Right lobe of liver (tissue), 6 donors: ENCODE measurements at regions not wholly inside any gene's neighbourhood (a gene's known extent, or its start where the extent isn't known, plus 50 kb on each side); places are given as distances from the start of the nearest gene placed in this dataset.

ENCODE experiments used
- ATAC-seq, 4 donors: fragments of 200-7000 bp; cut with Tn5 transposase; one replicate each; pipeline ENCODE4 v1.9.1; 2020; ENCODE audit warnings: mild to moderate bottlenecking in 4 of 4, moderate library complexity in 4 of 4
- DNase-seq, 3 donors: peaks; one replicate each; pipeline ENCODE4 v3.0.0-alpha.2; 2020
- H3K27ac ChIP-seq, 3 donors: fragments of 200-600 bp; one replicate each; pipeline ENCODE4 v1.8.0; 2022
- H3K27me3 ChIP-seq, 2 donors: fragments of 200-600 bp; one replicate each; pipeline ENCODE4 v1.8.0; 2022
- H3K36me3 ChIP-seq, 4 donors: fragments of 200-600 bp; sonication (generic) in 1 of 4; one replicate each; pipeline versions ENCODE4 v1.5.1 to v1.8.0; 2017 to 2022; ENCODE audit warnings: control low read depth in 1 of 4
- H3K4me1 ChIP-seq, 4 donors: fragments of 200-600 bp; sonication (generic) in 1 of 4; one replicate each; pipeline versions ENCODE4 v1.5.1 to v1.8.0; 2017 to 2022; ENCODE audit warnings: control low read depth in 1 of 4
- H3K4me3 ChIP-seq, 3 donors: fragments of 200-600 bp; one replicate each; pipeline ENCODE4 v1.8.0; 2022
- H3K9me3 ChIP-seq, 4 donors: fragments of 200-600 bp; sonication (generic) in 1 of 4; one replicate each; pipeline versions ENCODE4 v1.5.1 to v1.8.0; 2017 to 2022; ENCODE audit warnings: control low read depth in 1 of 4
- POLR2A ChIP-seq: fragments of 450-650 bp; IDR thresholded peaks from one replicate; pipeline ENCODE4 v1.6.1; 2017; ENCODE audit warnings: antibody characterized with exemption, mild to moderate bottlenecking
- WGBS: methylation state at CpG from one replicate; pipeline ENCODE4 v1.1.6; 2018; ENCODE audit warnings: low coverage, low lambda C conversion rate; ENCODE audit not compliant: insufficient coverage; ENCODE audit errors: missing lambda C conversion rate; 5-methylcytosine and 5-hydroxymethylcytosine counted together
- intact Hi-C, 2 donors: fragments of 100-400 bp; cut with DNase I; formaldehyde crosslinking; loops; one replicate each; pipeline versions ENCODE4 v1.11.2 to v1.14.1; 2022
- TF ChIP-seq, protein P1 (sequence below), 4 donors: fragments of 200-600 bp in 3 of 4; fragments of 450-650 bp in 1 of 4; IDR thresholded peaks; one replicate each; pipeline versions ENCODE4 v1.5.1 to v1.8.0; 2016 to 2022; ENCODE audit warnings: antibody characterized with exemption in 4 of 4, mild to moderate bottlenecking in 2 of 4
- donor health status: DM: no; HTN: yes; CAD: no.
- donor health status: DM: no; HTN: no; CAD: no.
- donor health status: DM: no; HTN: no; CAD: no.
- donor health status: DM: no; HTN: yes; CAD: no.
- donor health status: DM: no; HTN: yes; CAD: no.

DNA sequence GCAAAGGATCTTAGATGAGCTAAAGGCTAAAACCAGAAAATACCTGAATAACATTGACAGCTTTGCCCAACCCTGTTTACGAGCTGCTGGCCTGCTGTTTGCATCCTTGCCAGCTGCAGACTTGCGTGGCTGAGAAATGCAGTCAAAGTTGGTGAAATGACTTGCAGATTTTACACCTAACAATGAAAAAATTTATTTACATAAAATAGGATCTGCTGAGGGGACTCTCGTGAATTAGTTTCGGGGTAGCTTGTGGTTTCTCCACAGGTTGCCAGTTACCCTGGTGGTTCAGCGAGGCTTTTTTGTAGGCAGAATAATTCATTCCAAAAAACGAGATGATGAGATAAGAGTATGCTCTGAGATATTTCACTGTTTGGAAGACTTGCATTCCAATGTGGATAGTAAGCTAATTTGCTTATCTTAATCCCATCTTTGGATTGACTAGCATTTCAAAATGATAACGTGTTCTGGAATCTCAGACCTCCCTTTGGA is 65.7 kb upstream of the FANCC start:
- H3K27me3 ChIP-seq: no peaks in the 10 kb centered on the region
- H3K4me3 ChIP-seq: no peak overlapping the region
- intact Hi-C loops: no loop called here
- DNase-seq (no peak), ATAC-seq (no peak)
- no peaks in the 10 kb centered on the region for H3K9me3 ChIP-seq
- 42% methylated on average over 7 of the region's 7 CpGs for WGBS
- no peaks in the 10 kb centered on the region for H3K4me1 ChIP-seq
- TF ChIP-seq, protein P1, sequence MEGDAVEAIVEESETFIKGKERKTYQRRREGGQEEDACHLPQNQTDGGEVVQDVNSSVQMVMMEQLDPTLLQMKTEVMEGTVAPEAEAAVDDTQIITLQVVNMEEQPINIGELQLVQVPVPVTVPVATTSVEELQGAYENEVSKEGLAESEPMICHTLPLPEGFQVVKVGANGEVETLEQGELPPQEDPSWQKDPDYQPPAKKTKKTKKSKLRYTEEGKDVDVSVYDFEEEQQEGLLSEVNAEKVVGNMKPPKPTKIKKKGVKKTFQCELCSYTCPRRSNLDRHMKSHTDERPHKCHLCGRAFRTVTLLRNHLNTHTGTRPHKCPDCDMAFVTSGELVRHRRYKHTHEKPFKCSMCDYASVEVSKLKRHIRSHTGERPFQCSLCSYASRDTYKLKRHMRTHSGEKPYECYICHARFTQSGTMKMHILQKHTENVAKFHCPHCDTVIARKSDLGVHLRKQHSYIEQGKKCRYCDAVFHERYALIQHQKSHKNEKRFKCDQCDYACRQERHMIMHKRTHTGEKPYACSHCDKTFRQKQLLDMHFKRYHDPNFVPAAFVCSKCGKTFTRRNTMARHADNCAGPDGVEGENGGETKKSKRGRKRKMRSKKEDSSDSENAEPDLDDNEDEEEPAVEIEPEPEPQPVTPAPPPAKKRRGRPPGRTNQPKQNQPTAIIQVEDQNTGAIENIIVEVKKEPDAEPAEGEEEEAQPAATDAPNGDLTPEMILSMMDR (IDR thresholded peaks at IDR 0.05): no peak
- no peak for TF ChIP-seq POLR2A
- no peak overlapping the region for H3K27ac ChIP-seq
- H3K36me3 ChIP-seq: no peaks in the 10 kb centered on the region

DNA sequence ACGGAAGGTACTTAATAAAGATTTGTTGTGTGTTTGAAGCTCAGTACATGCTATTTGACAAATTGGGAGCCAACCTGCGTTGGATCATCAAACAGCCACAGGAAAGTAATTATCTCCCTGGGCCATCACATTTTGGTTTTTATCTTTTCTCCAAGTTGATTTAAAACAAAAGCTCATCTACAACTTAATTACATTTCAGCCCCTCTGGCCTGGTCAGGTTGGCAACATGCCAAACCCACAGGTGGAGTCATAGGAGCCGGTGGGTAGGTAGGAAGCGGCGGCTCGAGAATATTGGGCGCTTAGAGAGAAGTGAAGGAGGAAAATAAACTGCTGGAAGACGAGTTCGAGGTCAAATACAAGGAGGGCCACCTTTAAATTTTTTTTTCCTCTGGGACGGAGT is 64.9 kb upstream of the FANCC start:
- TF ChIP-seq, protein P1 (IDR thresholded peaks at IDR 0.05): no peak
- TF ChIP-seq POLR2A: no peak
- Histone ChIP-seq H3K27me3 (no peaks in the 10 kb centered on the region), H3K36me3 (no peaks in the 10 kb centered on the region), H3K9me3 (no peaks in the 10 kb centered on the region), H3K4me3 (no peak overlapping the region), H3K27ac (no peak overlapping the region), H3K4me1 (no peaks in the 10 kb centered on the region)
- DNase-seq: no peak
- intact Hi-C loops: no loop called here
- WGBS: 81% methylated on average over 9 of the region's 10 CpGs
- no peak for ATAC-seq

DNA sequence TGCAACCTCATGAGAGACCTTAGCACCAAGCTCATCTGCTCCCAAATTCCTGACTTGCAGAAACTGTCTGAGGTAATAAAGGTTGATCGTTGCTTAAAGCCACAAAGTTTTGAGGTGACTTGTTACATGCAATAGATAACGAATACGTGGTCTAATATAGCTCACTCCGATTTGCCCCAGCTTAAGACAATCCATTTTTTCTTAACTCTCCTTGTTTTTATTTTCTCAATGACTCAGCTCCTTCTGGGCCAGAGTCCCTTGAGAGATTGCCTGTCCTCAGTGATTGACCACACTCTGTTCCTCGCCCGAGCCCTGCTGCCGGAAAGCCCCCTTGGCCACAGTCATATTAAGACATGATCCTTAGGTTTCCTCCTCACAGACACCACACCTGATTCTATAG is 63.7 kb upstream of the FANCC start:
- intact Hi-C loops: no loop called here
- 59% methylated on average over 7 of the region's 7 CpGs for WGBS
- Histone ChIP-seq H3K9me3 (no peaks in the 10 kb centered on the region), H3K4me3 (no peak overlapping the region), H3K4me1 (no peaks in the 10 kb centered on the region), H3K27me3 (no peaks in the 10 kb centered on the region), H3K36me3 (no peaks in the 10 kb centered on the region), H3K27ac (no peak overlapping the region)
- TF ChIP-seq POLR2A: no peak
- TF ChIP-seq, protein P1 (IDR thresholded peaks at IDR 0.05): no peak
- ATAC-seq (no peak), DNase-seq (no peak)

DNA sequence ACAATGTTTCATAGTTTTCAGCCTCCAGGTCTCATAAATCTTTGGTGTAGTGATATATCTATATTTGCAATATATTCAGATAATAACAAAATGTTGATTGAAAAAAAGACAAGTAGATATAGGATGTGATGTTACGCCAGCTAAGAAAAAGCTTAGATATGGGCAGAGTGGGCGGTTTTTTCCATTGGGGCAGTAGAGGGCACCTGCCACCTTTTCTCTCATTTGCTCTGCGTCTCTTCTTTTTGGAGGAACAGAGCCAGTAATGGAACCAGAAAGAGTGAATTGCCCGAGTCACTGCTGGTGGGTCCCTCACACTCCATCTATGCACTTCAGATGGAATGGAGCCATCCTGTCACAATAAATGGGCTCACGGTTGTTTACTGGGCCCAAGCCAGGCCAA is 62.1 kb upstream of the FANCC start:
- Histone ChIP-seq H3K4me1 (no peaks in the 10 kb centered on the region), H3K36me3 (no peaks in the 10 kb centered on the region), H3K9me3 (no peaks in the 10 kb centered on the region), H3K4me3 (no peak overlapping the region), H3K27ac (no peak overlapping the region), H3K27me3 (no peaks in the 10 kb centered on the region)
- intact Hi-C loops: no loop called here
- peak in 2 of 4 donors; percentile 43 to 47 for ATAC-seq
- TF ChIP-seq, protein P1 (IDR thresholded peaks at IDR 0.05): peak in 3 of 4 donors; percentile 26 to 30 (median 28)
- no peak for TF ChIP-seq POLR2A
- 64% methylated on average over 5 of the region's 5 CpGs for WGBS
- DNase-seq: no peak
